HEK293T (cell line): ENCODE measurements at regions not wholly inside any gene's neighbourhood (a gene's known extent, or its start where the extent isn't known, plus 50 kb on each side); places are given as distances from the start of the nearest gene placed in this dataset.

Experiments used
- ELF4 ChIP-seq: fragments of 450-650 bp; IDR thresholded peaks from 2 replicates; pipeline ENCODE4 v1.6.1; 2017; ENCODE audit warnings: antibody characterized with exemption
- FOXA1 ChIP-seq: fragments of 450-650 bp; IDR thresholded peaks from 2 replicates; pipeline ENCODE4 v1.6.1; 2016; ENCODE audit warnings: mild to moderate bottlenecking
- SUZ12 ChIP-seq: fragments of 450-650 bp; IDR thresholded peaks from 2 replicates; pipeline ENCODE4 v1.6.1; 2016; ENCODE audit warnings: mild to moderate bottlenecking

- TF ChIP-seq ELF4 = no peak
- TF ChIP-seq SUZ12 = no peak
- no peak for TF ChIP-seq FOXA1
Measured at GRCh38 chr3:124362455-124362854, 367.8 kb upstream of the UMPS start.
